ENCODE measurements at regions not wholly inside any gene's neighbourhood (a gene's known extent, or its start where the extent isn't known, plus 50 kb on each side); places are given as distances from the start of the nearest gene placed in this dataset.
"Not testable (repeated sequence)": the region's sequence is repeated elsewhere in the genome, so short reads cannot be mapped to it uniquely, and the experiment has no call there.

GRCh38 chr2:242059566-242059965 is 190.0 kb downstream of the RTP5 start:
- no peak overlapping the region for H3K4me3 ChIP-seq (IDR thresholded peaks at IDR 0.05; ENCODE audit: insufficient read depth, low read depth, low read length)
- TF ChIP-seq, protein P1, sequence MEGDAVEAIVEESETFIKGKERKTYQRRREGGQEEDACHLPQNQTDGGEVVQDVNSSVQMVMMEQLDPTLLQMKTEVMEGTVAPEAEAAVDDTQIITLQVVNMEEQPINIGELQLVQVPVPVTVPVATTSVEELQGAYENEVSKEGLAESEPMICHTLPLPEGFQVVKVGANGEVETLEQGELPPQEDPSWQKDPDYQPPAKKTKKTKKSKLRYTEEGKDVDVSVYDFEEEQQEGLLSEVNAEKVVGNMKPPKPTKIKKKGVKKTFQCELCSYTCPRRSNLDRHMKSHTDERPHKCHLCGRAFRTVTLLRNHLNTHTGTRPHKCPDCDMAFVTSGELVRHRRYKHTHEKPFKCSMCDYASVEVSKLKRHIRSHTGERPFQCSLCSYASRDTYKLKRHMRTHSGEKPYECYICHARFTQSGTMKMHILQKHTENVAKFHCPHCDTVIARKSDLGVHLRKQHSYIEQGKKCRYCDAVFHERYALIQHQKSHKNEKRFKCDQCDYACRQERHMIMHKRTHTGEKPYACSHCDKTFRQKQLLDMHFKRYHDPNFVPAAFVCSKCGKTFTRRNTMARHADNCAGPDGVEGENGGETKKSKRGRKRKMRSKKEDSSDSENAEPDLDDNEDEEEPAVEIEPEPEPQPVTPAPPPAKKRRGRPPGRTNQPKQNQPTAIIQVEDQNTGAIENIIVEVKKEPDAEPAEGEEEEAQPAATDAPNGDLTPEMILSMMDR (conservative IDR thresholded peaks at IDR 0.05; ENCODE audit: low read depth, low read length), result no peak
- no peak overlapping the region for H3K27ac ChIP-seq
- no peak overlapping the region for H2AFZ ChIP-seq (ENCODE audit: low read depth)
- H3K79me2 ChIP-seq (ENCODE audit: insufficient read depth, low read depth), result no peaks in the 10 kb centered on the region
- H3K4me2 ChIP-seq, result no peak overlapping the region
- no peaks in the 10 kb centered on the region for H4K20me1 ChIP-seq (ENCODE audit: insufficient read depth)
- no peak overlapping the region for H3K9ac ChIP-seq
- H3K36me3 ChIP-seq (ENCODE audit: insufficient read depth), result no peaks in the 10 kb centered on the region
- H3K4me1 ChIP-seq (ENCODE audit: low read depth, poor library complexity, severe bottlenecking), result no peaks in the 10 kb centered on the region
- H3K27me3 ChIP-seq (ENCODE audit: insufficient read depth, low read depth), result peaks cover 23% of the 10 kb centered on the region

- no peaks in the 10 kb centered on the region for H3K36me3 ChIP-seq (ENCODE audit: insufficient read depth)
These were observed 190.8 kb downstream of the RTP5 start for GRCh38 chr2:242060212-242060835.

GRCh38 chr2:242061930-242062329 is 192.4 kb downstream of the RTP5 start:
- not testable (repeated sequence) for H4K20me1 ChIP-seq (ENCODE audit: insufficient read depth); H3K4me1 ChIP-seq (ENCODE audit: low read depth, poor library complexity, severe bottlenecking); H3K79me2 ChIP-seq (ENCODE audit: insufficient read depth, low read depth); H2AFZ ChIP-seq (ENCODE audit: low read depth); H3K4me2 ChIP-seq; H3K36me3 ChIP-seq (ENCODE audit: insufficient read depth); H3K4me3 ChIP-seq (IDR thresholded peaks at IDR 0.05; ENCODE audit: insufficient read depth, low read depth, low read length); H3K27me3 ChIP-seq (ENCODE audit: insufficient read depth, low read depth); H3K9ac ChIP-seq; H3K27ac ChIP-seq

More at GRCh38 chr2:242060212-242060835, 190.8 kb downstream of the RTP5 start:
- Histone ChIP-seq H3K79me2 (ENCODE audit: insufficient read depth, low read depth) (no peaks in the 10 kb centered on the region), H3K4me3 (IDR thresholded peaks at IDR 0.05; ENCODE audit: insufficient read depth, low read depth, low read length) (no peak overlapping the region), H3K27ac (no peak overlapping the region), H3K4me1 (ENCODE audit: low read depth, poor library complexity, severe bottlenecking) (no peaks in the 10 kb centered on the region), H3K9ac (no peak overlapping the region), H2AFZ (ENCODE audit: low read depth) (no peak overlapping the region), H3K27me3 (ENCODE audit: insufficient read depth, low read depth) (peaks cover 22% of the 10 kb centered on the region), H4K20me1 (ENCODE audit: insufficient read depth) (no peaks in the 10 kb centered on the region), H3K4me2 (no peak overlapping the region)
- TF ChIP-seq, protein P1 (conservative IDR thresholded peaks at IDR 0.05; ENCODE audit: low read depth, low read length), result no peak

GRCh38 chr2:242063436-242063835 is 193.9 kb downstream of the RTP5 start:
- Histone ChIP-seq H3K79me2 (ENCODE audit: insufficient read depth, low read depth) (no peaks in the 10 kb centered on the region), H3K27me3 (ENCODE audit: insufficient read depth, low read depth) (no peaks in the 10 kb centered on the region; the same call in 1 of the 2 replicates), H3K9ac (no peak overlapping the region), H3K4me2 (no peak overlapping the region), H2AFZ (ENCODE audit: low read depth) (no peak overlapping the region), H3K4me3 (IDR thresholded peaks at IDR 0.05; ENCODE audit: insufficient read depth, low read depth, low read length) (no peak overlapping the region), H3K4me1 (ENCODE audit: low read depth, poor library complexity, severe bottlenecking) (no peaks in the 10 kb centered on the region), H4K20me1 (ENCODE audit: insufficient read depth) (no peaks in the 10 kb centered on the region), H3K27ac (no peak overlapping the region), H3K36me3 (ENCODE audit: insufficient read depth) (no peaks in the 10 kb centered on the region)
- TF ChIP-seq, protein P1 (conservative IDR thresholded peaks at IDR 0.05; ENCODE audit: low read depth, low read length), result no peak

GRCh38 chr2:242063850-242064249 is 194.3 kb downstream of the RTP5 start:
- H3K9ac ChIP-seq, result no peak overlapping the region
- no peak overlapping the region for H2AFZ ChIP-seq (ENCODE audit: low read depth)
- no peaks in the 10 kb centered on the region for H3K36me3 ChIP-seq (ENCODE audit: insufficient read depth)
- TF ChIP-seq, protein P1 (conservative IDR thresholded peaks at IDR 0.05; ENCODE audit: low read depth, low read length), result no peak
- H3K4me1 ChIP-seq (ENCODE audit: low read depth, poor library complexity, severe bottlenecking), result no peaks in the 10 kb centered on the region
- no peaks in the 10 kb centered on the region for H3K79me2 ChIP-seq (ENCODE audit: insufficient read depth, low read depth)
- H3K4me2 ChIP-seq, result no peak overlapping the region
- H3K4me3 ChIP-seq (IDR thresholded peaks at IDR 0.05; ENCODE audit: insufficient read depth, low read depth, low read length), result no peak overlapping the region
- H3K27ac ChIP-seq, result no peak overlapping the region
- H3K27me3 ChIP-seq (ENCODE audit: insufficient read depth, low read depth), result no peaks in the 10 kb centered on the region
- no peaks in the 10 kb centered on the region for H4K20me1 ChIP-seq (ENCODE audit: insufficient read depth)
